Effector memory CD4-positive, alpha-beta T cell (primary cell): ENCODE measurements at regions not wholly inside any gene's neighbourhood (a gene's known extent, or its start where the extent isn't known, plus 50 kb on each side); places are given as distances from the start of the nearest gene placed in this dataset.

Source experiments
- DNase-seq, 3 donors: peaks; one replicate each; pipeline ENCODE4 v3.0.0-alpha.2; 2020
- H3K27ac ChIP-seq: 2 replicates; pipeline ENCODE4 v1.7.0; 2013; ENCODE audit warnings: mild to moderate bottlenecking, low read length, moderate library complexity; ENCODE audit not compliant: insufficient read depth, poor library complexity, severe bottlenecking
- H3K27me3 ChIP-seq: replicated peaks from 2 replicates; pipeline ENCODE4 v1.7.0; 2013; ENCODE audit warnings: mild to moderate bottlenecking, low read length; ENCODE audit not compliant: insufficient read depth, control insufficient read depth, poor library complexity, severe bottlenecking
- H3K36me3 ChIP-seq: 2 replicates; pipeline ENCODE4 v1.7.0; 2013; ENCODE audit warnings: mild to moderate bottlenecking, low read length, moderate library complexity; ENCODE audit not compliant: control insufficient read depth, insufficient read depth
- H3K4me1 ChIP-seq: 2 replicates; pipeline ENCODE4 v1.7.0; 2013; ENCODE audit warnings: low read length, mild to moderate bottlenecking; ENCODE audit not compliant: control insufficient read depth, insufficient read depth, poor library complexity, severe bottlenecking
- H3K4me3 ChIP-seq: 2 replicates; pipeline ENCODE4 v1.7.0; 2013; ENCODE audit warnings: low read length, low read depth, mild to moderate bottlenecking; ENCODE audit not compliant: insufficient read depth, poor library complexity, severe bottlenecking
- H3K9me3 ChIP-seq: 2 replicates; pipeline ENCODE4 v1.7.0; 2013; ENCODE audit warnings: mild to moderate bottlenecking, low read length, moderate library complexity; ENCODE audit not compliant: control insufficient read depth

- Histone ChIP-seq H3K27me3 (no peaks in the 10 kb centered on the region), H3K4me3 (no peak overlapping the region), H3K27ac (no peak overlapping the region), H3K4me1 (peaks cover 48% of the 10 kb centered on the region), H3K9me3 (no peaks in the 10 kb centered on the region), H3K36me3 (no peaks in the 10 kb centered on the region)
- DNase-seq = no peak
Measured at GRCh38 chr2:30338475-30338874, 107.1 kb downstream of the LBH start.

DNA sequence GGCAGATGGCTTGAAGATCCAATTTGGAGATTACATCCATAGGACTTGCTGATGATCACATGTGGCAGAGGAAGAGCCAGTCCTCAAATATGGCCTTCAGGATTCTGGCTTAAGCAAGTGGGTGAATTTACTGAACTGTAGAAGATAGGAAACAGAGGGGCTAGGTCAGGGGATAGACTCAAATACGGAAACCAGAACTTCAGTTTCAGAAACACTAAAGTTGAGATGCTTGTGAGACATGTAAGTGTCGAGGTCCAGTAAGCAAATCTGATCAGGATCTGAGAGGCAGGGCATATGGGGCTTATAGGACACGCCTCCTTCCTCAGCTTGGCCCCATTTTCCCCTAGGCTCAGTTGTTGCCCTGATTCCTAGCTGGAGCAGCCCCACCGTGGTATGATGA is 107.7 kb downstream of the LBH start:
- no peak for DNase-seq
- Histone ChIP-seq H3K4me1 (peaks cover 42% of the 10 kb centered on the region), H3K27me3 (no peaks in the 10 kb centered on the region), H3K27ac (no peak overlapping the region), H3K36me3 (no peaks in the 10 kb centered on the region), H3K4me3 (no peak overlapping the region), H3K9me3 (no peaks in the 10 kb centered on the region)

GRCh38 chr2:30341500-30342267 is 105.4 kb upstream of the LCLAT1 start:
- H3K27me3 ChIP-seq = no peaks in the 10 kb centered on the region
- H3K4me3 ChIP-seq = no peak overlapping the region

GRCh38 chr2:30346471-30347169 is 100.4 kb upstream of the LCLAT1 start:
- no peaks in the 10 kb centered on the region for H3K27me3 ChIP-seq
- H3K4me3 ChIP-seq = no peak overlapping the region
- no peak for DNase-seq
- no peak overlapping the region for H3K27ac ChIP-seq
- H3K4me1 ChIP-seq = no peaks in the 10 kb centered on the region
- H3K36me3 ChIP-seq = no peaks in the 10 kb centered on the region
- no peaks in the 10 kb centered on the region for H3K9me3 ChIP-seq

More at GRCh38 chr2:30341500-30342267, 105.4 kb upstream of the LCLAT1 start:
- peaks cover 17% of the 10 kb centered on the region for H3K4me1 ChIP-seq
- H3K27ac ChIP-seq = no peak overlapping the region
- H3K36me3 ChIP-seq = no peaks in the 10 kb centered on the region
- DNase-seq = no peak
- H3K9me3 ChIP-seq = no peaks in the 10 kb centered on the region

- DNase-seq = no peak
- Histone ChIP-seq H3K4me3 (no peak overlapping the region), H3K27ac (no peak overlapping the region)
Measured at GRCh38 chr2:30348825-30349224, 98.2 kb upstream of the LCLAT1 start.

GRCh38 chr2:30349691-30350090 is 97.4 kb upstream of the LCLAT1 start:
- Histone ChIP-seq H3K9me3 (no peaks in the 10 kb centered on the region), H3K36me3 (no peaks in the 10 kb centered on the region), H3K27me3 (no peaks in the 10 kb centered on the region), H3K4me1 (no peaks in the 10 kb centered on the region), H3K27ac (no peak overlapping the region), H3K4me3 (no peak overlapping the region)
- no peak for DNase-seq

More at GRCh38 chr2:30348825-30349224, 98.2 kb upstream of the LCLAT1 start:
- Histone ChIP-seq H3K9me3 (no peaks in the 10 kb centered on the region), H3K27me3 (no peaks in the 10 kb centered on the region), H3K36me3 (no peaks in the 10 kb centered on the region), H3K4me1 (no peaks in the 10 kb centered on the region)

GRCh38 chr2:30351116-30351515 is 95.9 kb upstream of the LCLAT1 start:
- Histone ChIP-seq H3K27ac (no peak overlapping the region), H3K4me1 (no peaks in the 10 kb centered on the region), H3K4me3 (no peak overlapping the region), H3K9me3 (no peaks in the 10 kb centered on the region), H3K36me3 (no peaks in the 10 kb centered on the region), H3K27me3 (no peaks in the 10 kb centered on the region)
- DNase-seq = no peak

DNA sequence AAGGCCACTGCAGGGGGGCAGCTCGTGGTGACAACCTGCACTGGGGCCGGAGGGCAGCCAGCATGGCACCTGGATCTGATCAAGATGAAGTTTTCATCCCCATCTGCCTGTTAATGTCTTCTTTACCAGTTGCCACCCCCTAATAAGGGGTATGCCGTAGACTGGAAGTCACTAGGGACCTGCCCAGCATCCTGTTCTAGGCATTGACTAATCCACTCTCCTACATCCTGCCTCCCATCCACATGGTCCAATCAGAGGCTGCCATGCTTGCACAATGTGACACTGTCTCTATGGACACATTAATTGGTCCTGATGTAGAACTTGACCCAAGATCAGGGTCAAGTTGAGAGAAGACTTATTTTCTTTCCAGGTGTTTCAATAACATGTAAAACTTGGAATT is 95.1 kb upstream of the LCLAT1 start:
- H3K36me3 ChIP-seq = no peaks in the 10 kb centered on the region
- H3K27ac ChIP-seq = no peak overlapping the region
- no peaks in the 10 kb centered on the region for H3K9me3 ChIP-seq
- no peaks in the 10 kb centered on the region for H3K4me1 ChIP-seq
- DNase-seq = no peak
- H3K4me3 ChIP-seq = no peak overlapping the region
- H3K27me3 ChIP-seq = no peaks in the 10 kb centered on the region

GRCh38 chr2:30354150-30354549 is 92.9 kb upstream of the LCLAT1 start:
- H3K36me3 ChIP-seq = no peaks in the 10 kb centered on the region

DNA sequence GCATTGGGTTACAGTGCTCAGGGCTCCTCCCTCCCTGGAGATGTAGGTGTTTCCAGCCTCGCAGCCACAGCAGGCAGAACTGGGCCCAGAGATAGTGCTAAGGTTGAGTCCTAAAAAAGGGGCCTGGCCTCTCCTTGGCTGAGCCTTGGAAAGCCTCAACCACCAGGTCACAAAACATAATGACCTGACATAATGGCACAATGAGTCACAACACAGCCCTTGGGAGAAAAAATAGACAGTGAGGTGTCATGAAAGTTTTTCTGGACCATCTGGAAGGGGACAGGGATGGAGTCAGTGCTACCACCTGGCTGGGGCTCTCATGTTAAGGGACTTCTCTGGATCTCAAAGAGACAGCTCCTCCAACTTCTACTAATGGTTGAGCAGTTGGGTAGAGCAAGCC is 92.4 kb upstream of the LCLAT1 start:
- Histone ChIP-seq H3K27me3 (no peaks in the 10 kb centered on the region), H3K4me1 (no peaks in the 10 kb centered on the region), H3K27ac (no peak overlapping the region), H3K4me3 (no peak overlapping the region), H3K36me3 (no peaks in the 10 kb centered on the region), H3K9me3 (no peaks in the 10 kb centered on the region)
- no peak for DNase-seq

More at GRCh38 chr2:30354150-30354549, 92.9 kb upstream of the LCLAT1 start:
- Histone ChIP-seq H3K27ac (no peak overlapping the region), H3K27me3 (no peaks in the 10 kb centered on the region), H3K4me1 (no peaks in the 10 kb centered on the region), H3K4me3 (no peak overlapping the region), H3K9me3 (no peaks in the 10 kb centered on the region)
- DNase-seq = no peak
